NCI-H2171 treated with DMSO at 0.1 percent for 48 hours (cell line): ENCODE measurements at regions not wholly inside any gene's neighbourhood (a gene's known extent, or its start where the extent isn't known, plus 50 kb on each side); places are given as distances from the start of the nearest gene placed in this dataset.

Source experiments
- DNase-seq: peaks from one replicate; lab custom pipeline; 2025; lab: John Stamatoyannopoulos, UW

GRCh38 chr14:42370056-42370455 lies 763.4 kb downstream of the LRFN5 start:
- DNase-seq = no peak

GRCh38 chr14:42368234-42368633 lies 761.6 kb downstream of the LRFN5 start:
- no peak for DNase-seq

GRCh38 chr14:42353315-42353714 lies 746.6 kb downstream of the LRFN5 start:
- no peak for DNase-seq

GRCh38 chr14:42335918-42336317 lies 729.2 kb downstream of the LRFN5 start:
- no peak for DNase-seq

- DNase-seq = no peak
These were observed 728.3 kb downstream of the LRFN5 start for GRCh38 chr14:42334931-42335330.

- DNase-seq = no peak
These were observed 716.8 kb downstream of the LRFN5 start for GRCh38 chr14:42323426-42323825.

GRCh38 chr14:42322531-42323284 lies 716.0 kb downstream of the LRFN5 start:
- no peak for DNase-seq

GRCh38 chr14:42319996-42320395 lies 713.3 kb downstream of the LRFN5 start:
- DNase-seq = no peak

- DNase-seq = no peak
These were observed 710.0 kb downstream of the LRFN5 start for GRCh38 chr14:42316693-42317092.

GRCh38 chr14:42311876-42312275 lies 705.2 kb downstream of the LRFN5 start:
- DNase-seq = no peak

GRCh38 chr14:42307239-42307825 lies 700.7 kb downstream of the LRFN5 start:
- no peak for DNase-seq

- DNase-seq = peak; percentile 71
These were observed 693.0 kb downstream of the LRFN5 start for GRCh38 chr14:42299692-42300091.

GRCh38 chr14:42293180-42293579 lies 686.5 kb downstream of the LRFN5 start:
- no peak for DNase-seq

- DNase-seq = no peak
These were observed 671.2 kb downstream of the LRFN5 start for GRCh38 chr14:42277840-42278239.

- no peak for DNase-seq
These were observed 662.6 kb downstream of the LRFN5 start for GRCh38 chr14:42269234-42269633.

GRCh38 chr14:42248131-42248530 lies 641.5 kb downstream of the LRFN5 start:
- DNase-seq = no peak

- no peak for DNase-seq
These were observed 634.4 kb downstream of the LRFN5 start for GRCh38 chr14:42241101-42241500.

- DNase-seq = no peak
These were observed 623.3 kb downstream of the LRFN5 start for GRCh38 chr14:42229976-42230375.

GRCh38 chr14:42229294-42229693 lies 622.6 kb downstream of the LRFN5 start:
- no peak for DNase-seq

- DNase-seq = no peak
These were observed 621.9 kb downstream of the LRFN5 start for GRCh38 chr14:42228611-42229010.

- DNase-seq = peak; percentile 86
These were observed 617.6 kb downstream of the LRFN5 start for GRCh38 chr14:42224053-42224888.

GRCh38 chr14:42222924-42223471 lies 616.3 kb downstream of the LRFN5 start:
- DNase-seq = peak; percentile 100
